Calu3 (cell line): ENCODE measurements at regions not wholly inside any gene's neighbourhood (a gene's known extent, or its start where the extent isn't known, plus 50 kb on each side); places are given as distances from the start of the nearest gene placed in this dataset.

Source experiments
- BruUV-seq: library from RNA; stranded (reverse); fragments of 400-500 nt; replicated peaks from 2 replicates; lab custom pipeline; 2021; lab: Mats Ljungman, UMichigan
- CTCF ChIA-PET: fragments of 300-600 bp; sonication (Branson Sonifier 250); formaldehyde crosslinking; loops from one replicate; lab custom pipeline; 2022; ENCODE audit warnings: antibody characterized with exemption; lab: Charles Lee
- DNase-seq: peaks from one replicate; pipeline ENCODE4 v3.0.0; 2022
- H3K27ac Mint-ChIP-seq: one replicate; pipeline ENCODE4 v1.8.0; 2022; ENCODE audit warnings: mixed read lengths; ENCODE audit not compliant: unreplicated experiment
- H3K27me3 Mint-ChIP-seq: one replicate; pipeline ENCODE4 v1.8.0; 2022; ENCODE audit warnings: mixed read lengths; ENCODE audit not compliant: unreplicated experiment
- H3K36me3 Mint-ChIP-seq: one replicate; pipeline ENCODE4 v1.8.0; 2022; ENCODE audit warnings: mild to moderate bottlenecking, moderate library complexity, mixed read lengths; ENCODE audit not compliant: insufficient read depth, unreplicated experiment
- H3K4me1 Mint-ChIP-seq: one replicate; pipeline ENCODE4 v1.8.0; 2022; ENCODE audit warnings: mild to moderate bottlenecking, low read depth, mixed read lengths; ENCODE audit not compliant: unreplicated experiment
- H3K4me3 Mint-ChIP-seq: one replicate; pipeline ENCODE4 v1.8.0; 2022; ENCODE audit warnings: mild to moderate bottlenecking, low read depth, moderate library complexity, mixed read lengths; ENCODE audit not compliant: unreplicated experiment
- H3K9me3 Mint-ChIP-seq: one replicate; pipeline ENCODE4 v1.8.0; 2022; ENCODE audit warnings: low read depth, mixed read lengths; ENCODE audit not compliant: unreplicated experiment
- intact Hi-C: fragments of 100-400 bp; cut with micrococcal nuclease; formaldehyde crosslinking; loops from one replicate; pipeline ENCODE4 v1.10.0; 2022; ENCODE audit not compliant: unreplicated experiment
- TF ChIP-seq, protein P1 (sequence below): fragments of 200-600 bp; IDR thresholded peaks from one replicate; pipeline ENCODE4 v1.8.0; 2022; ENCODE audit warnings: antibody characterized with exemption; ENCODE audit not compliant: unreplicated experiment

DNA sequence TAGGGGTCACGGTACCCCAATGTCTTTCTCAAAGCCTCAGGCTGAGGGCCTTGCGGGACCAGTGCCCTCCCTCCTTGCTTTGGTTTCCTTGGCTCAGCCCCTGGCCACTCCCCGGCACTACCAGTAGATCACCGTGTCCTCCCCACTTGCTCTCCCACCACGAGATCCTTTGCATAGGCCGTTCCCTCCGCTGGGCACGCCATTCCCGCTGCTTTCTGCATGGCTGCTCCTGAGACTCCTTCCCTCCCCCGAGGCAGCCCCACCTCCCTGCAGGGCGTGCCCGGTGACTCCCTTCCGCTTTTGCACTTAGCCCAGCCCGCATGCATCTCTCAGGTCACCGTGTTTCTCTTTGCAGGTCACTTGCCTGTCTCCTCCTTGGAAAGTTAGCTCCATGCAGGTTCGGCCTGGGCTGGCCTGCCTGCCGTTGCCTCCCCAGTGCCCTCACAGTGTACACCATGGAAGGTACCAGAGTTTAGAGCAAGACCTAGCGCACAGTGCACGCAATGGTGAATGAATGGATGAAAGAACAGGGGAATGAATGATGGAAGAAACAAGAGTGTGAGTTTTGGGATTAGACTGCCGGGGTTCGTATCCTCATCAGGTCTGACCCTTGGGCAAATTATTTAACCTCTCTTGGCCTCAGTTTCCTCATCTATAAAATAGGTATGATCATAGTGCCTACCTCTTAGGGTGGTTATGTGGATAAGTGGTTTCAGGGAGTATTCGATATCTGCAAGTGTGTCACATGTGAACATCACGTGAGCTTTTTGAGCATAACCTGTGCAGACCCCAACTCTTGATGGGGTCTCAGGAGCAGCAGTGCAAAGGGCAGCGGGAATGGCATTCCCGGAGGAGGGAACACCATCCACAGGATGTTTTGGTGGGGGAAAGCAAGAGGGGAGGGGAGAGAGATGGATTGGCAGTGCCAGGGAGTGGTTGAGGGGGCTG, 214.3 kb downstream of the C9orf50 start:
- Mint-ChIP-seq H3K27me3 (no peaks in the 10 kb centered on the region), H3K4me1 (peaks cover 29% of the 10 kb centered on the region), H3K4me3 (peak overlapping the region; percentile 16), H3K9me3 (peaks cover 9% of the 10 kb centered on the region), H3K27ac (peak overlapping the region; percentile 50), H3K36me3 (peaks cover 9% of the 10 kb centered on the region)
- TF ChIP-seq, protein P1, sequence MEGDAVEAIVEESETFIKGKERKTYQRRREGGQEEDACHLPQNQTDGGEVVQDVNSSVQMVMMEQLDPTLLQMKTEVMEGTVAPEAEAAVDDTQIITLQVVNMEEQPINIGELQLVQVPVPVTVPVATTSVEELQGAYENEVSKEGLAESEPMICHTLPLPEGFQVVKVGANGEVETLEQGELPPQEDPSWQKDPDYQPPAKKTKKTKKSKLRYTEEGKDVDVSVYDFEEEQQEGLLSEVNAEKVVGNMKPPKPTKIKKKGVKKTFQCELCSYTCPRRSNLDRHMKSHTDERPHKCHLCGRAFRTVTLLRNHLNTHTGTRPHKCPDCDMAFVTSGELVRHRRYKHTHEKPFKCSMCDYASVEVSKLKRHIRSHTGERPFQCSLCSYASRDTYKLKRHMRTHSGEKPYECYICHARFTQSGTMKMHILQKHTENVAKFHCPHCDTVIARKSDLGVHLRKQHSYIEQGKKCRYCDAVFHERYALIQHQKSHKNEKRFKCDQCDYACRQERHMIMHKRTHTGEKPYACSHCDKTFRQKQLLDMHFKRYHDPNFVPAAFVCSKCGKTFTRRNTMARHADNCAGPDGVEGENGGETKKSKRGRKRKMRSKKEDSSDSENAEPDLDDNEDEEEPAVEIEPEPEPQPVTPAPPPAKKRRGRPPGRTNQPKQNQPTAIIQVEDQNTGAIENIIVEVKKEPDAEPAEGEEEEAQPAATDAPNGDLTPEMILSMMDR = no peak
- CTCF ChIA-PET = no interaction called here
- intact Hi-C loops = no loop called here
- BruUV-seq = no TSS peak
- DNase-seq = peak; percentile 60

DNA sequence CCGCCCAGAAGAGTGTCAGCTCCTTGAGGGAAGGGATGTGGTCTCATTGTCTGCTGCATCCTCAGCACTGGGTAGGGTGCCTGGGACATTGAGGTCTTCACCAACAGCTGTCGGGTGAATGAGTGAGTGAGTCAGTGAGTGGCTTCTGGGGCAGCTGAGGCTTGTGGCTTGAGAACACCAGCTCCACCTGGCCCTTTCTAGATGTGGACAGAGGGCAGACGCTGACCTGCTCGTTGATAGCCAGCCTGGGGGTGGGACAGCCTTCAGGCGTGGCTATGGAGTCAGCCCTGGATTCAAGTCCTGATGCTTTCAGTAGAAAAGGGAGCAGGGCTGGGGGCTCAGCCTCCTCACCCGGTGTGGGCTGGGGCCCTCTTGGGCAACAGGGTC, 215.1 kb downstream of the C9orf50 start:
- no TSS peak for BruUV-seq
- TF ChIP-seq, protein P1 = no peak
- intact Hi-C loops = no loop called here
- H3K4me1 Mint-ChIP-seq = peaks cover 29% of the 10 kb centered on the region
- H3K36me3 Mint-ChIP-seq = peaks cover 9% of the 10 kb centered on the region
- H3K4me3 Mint-ChIP-seq = no peak overlapping the region
- no peak for DNase-seq
- H3K27me3 Mint-ChIP-seq = no peaks in the 10 kb centered on the region
- H3K27ac Mint-ChIP-seq = peak overlapping the region; percentile 50
- H3K9me3 Mint-ChIP-seq = peaks cover 8% of the 10 kb centered on the region
- CTCF ChIA-PET = no interaction called here

DNA sequence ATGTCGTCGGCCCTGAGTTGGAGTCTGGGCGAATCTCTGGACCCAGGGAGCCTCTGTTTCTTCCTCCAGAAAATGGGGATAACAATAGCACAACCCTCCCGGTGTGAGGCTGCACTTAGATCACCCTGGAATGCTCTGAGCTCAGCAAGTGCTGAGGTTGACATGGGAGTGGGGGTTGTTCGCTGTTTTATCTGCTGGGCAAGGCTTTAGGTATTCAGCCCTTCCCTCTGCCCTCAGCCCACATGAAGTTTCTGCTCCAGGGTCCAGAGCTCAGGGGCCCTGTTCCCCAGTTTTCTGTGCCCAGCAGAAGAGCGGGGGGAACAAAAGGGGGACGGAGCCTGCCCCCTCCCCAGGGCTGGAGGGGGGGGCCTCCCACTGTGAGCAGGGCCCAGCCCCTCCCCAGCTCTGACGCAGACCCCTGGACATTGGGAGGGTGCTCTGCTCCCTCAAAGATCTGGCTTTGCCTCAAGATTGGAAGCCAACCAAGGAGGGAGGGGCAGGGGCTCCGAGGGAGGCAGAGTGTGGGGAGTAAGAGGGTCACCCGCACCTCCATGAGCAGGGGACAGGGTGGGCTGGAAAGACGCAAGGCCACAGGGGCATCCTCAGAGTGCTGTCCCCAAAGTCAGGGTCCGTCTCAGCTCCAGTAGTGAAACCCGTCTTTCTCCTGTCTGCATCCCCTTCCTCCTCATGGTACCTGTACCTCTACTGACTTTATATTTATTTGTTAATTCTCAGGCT, 215.6 kb downstream of the C9orf50 start:
- no peak for DNase-seq
- TF ChIP-seq, protein P1 = no peak
- H3K36me3 Mint-ChIP-seq = peaks cover 9% of the 10 kb centered on the region
- peaks cover 29% of the 10 kb centered on the region for H3K4me1 Mint-ChIP-seq
- no TSS peak for BruUV-seq
- CTCF ChIA-PET = no interaction called here
- intact Hi-C loops = no loop called here
- no peaks in the 10 kb centered on the region for H3K27me3 Mint-ChIP-seq
- peaks cover 2% of the 10 kb centered on the region for H3K9me3 Mint-ChIP-seq
- no peak overlapping the region for H3K27ac Mint-ChIP-seq
- no peak overlapping the region for H3K4me3 Mint-ChIP-seq

DNA sequence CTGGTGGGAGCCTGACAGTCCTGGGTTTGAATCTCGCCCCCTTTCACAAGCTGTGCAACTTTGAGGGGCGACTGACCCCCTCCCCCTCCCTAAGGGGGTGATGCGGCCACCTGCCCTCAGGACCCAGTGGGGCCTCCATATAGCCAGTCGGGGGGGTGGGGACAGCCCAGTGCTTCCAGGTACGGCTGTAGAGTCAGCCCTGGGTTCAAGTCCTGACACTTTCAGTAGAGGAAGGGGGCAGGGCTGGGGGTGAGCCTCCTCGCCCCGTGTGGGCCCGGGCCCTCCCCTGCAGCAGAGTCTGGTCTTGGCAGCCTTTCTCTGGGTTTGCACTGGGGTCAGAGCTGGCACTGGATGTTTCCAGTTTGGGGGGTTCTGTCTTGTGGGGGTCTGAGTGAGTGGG, 216.3 kb downstream of the C9orf50 start:
- CTCF ChIA-PET = no interaction called here
- intact Hi-C loops = no loop called here
- peaks cover 9% of the 10 kb centered on the region for H3K36me3 Mint-ChIP-seq
- peaks cover 29% of the 10 kb centered on the region for H3K4me1 Mint-ChIP-seq
- TF ChIP-seq, protein P1 = no peak
- no peak overlapping the region for H3K4me3 Mint-ChIP-seq
- H3K9me3 Mint-ChIP-seq = no peaks in the 10 kb centered on the region
- DNase-seq = no peak
- no peaks in the 10 kb centered on the region for H3K27me3 Mint-ChIP-seq
- BruUV-seq = no TSS peak
- H3K27ac Mint-ChIP-seq = no peak overlapping the region
